Peyer's patch (tissue), 4 donors: ENCODE measurements at regions not wholly inside any gene's neighbourhood (a gene's known extent, or its start where the extent isn't known, plus 50 kb on each side); places are given as distances from the start of the nearest gene placed in this dataset.

ENCODE experiments used
- CTCF ChIP-seq, 6 experiments: fragments of 450-650 bp in 4 of 6; fragments of 200-600 bp in 2 of 6; sonication (generic) in 1 of 6; IDR thresholded peaks; one replicate each; pipeline ENCODE4 v1.5.1; 2017 to 2019; ENCODE audit warnings: antibody characterized with exemption in 6 of 6, mild to moderate bottlenecking in 3 of 6, moderate library complexity in 1 of 6
- POLR2A ChIP-seq, 2 donors: fragments of 450-650 bp; IDR thresholded peaks; one replicate each; pipeline ENCODE4 v1.5.1; 2017; ENCODE audit warnings: antibody characterized with exemption in 2 of 2, mild to moderate bottlenecking in 2 of 2, moderate library complexity in 2 of 2

GRCh38 chr2:150282771-150283371 lies 204.6 kb downstream of the RND3 start:
- TF ChIP-seq CTCF (IDR thresholded peaks at IDR 0.05) (no peak), POLR2A (IDR thresholded peaks at IDR 0.05) (no peak)
